Iris pigment epithelial cell (primary cell): ENCODE measurements at regions not wholly inside any gene's neighbourhood (a gene's known extent, or its start where the extent isn't known, plus 50 kb on each side); places are given as distances from the start of the nearest gene placed in this dataset.
"Not testable (repeated sequence)": the region's sequence is repeated elsewhere in the genome, so short reads cannot be mapped to it uniquely, and the experiment has no call there.

Experiments
- DNase-seq: peaks from one replicate; pipeline ENCODE4 v3.0.0-alpha.2; 2011; ENCODE audit warnings: low read depth

DNA sequence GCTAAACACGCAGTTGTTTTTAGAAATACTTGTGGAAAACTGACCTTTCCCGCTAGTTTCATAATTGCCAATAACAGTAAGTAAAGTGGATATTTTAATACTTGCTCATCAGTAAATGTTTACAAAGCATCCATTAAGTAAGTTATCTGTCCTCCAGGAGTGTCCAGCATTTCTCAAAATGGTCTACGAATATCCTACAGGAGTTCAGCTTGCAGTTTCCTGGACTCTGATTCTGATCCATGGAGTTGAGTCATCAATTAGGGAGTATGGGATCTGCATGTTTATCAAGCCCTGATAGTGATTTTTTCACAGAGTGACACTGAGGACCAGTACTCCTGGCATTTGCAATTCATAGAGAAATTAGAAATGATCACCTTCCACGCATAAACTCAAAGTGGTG lies 325.2 kb upstream of the AADAT start:
- no peak for DNase-seq

DNA sequence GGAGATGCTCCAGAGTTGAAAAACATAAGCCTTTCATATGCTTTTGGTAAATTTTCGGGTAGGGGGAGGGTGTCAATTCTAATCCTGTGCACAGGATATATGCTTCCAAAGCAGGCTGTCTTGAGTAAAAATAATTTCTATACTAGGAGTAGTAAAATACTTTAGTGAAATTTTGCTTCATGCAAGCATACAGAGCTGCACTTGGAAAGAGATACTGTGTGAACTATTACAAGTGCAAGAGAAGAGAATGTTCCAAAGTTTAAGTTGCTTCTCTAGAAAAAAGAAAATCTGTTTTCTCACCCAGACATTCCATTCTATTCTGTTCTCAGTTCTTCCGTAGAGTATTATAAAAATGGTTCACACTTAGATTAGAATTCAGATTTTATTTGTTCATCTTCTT lies 324.6 kb upstream of the AADAT start:
- no peak for DNase-seq

DNA sequence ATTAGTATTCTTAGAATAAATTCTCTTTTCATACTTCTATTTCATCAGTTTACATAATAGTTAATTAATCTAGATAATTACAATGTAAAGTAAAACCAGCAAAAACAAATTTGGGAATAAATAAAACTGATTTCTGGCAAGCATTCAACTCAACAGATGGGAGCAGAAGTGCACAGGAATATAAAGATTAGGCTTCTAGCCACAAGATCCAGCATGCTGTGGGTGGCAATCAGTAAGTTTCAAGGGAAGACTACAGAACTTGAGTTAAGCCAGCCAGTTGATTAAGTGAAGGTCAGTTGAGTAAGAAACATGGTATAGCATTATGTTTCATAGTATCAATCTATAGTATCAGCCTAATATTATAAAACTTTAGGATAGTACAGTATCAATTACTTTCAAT lies 324.2 kb upstream of the AADAT start:
- DNase-seq, result no peak

DNA sequence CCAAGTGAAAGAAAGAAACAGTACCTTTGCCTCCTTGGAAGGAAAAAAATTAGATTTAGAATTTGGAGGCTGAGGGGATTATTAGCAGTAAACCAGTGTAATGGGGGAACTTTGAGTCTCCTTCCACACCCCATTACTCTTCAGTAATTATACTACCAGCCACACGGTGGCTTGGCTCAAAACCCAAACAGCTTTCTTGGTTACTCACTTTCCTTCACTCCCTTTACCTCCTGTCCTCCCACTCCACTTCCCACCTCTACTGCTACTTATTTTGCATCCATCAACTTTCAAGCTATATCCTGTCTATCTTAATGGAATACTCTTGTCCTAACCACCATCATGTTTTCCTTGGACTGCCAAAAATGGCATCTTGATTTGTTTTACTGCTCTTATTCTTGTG lies 310.6 kb upstream of the AADAT start:
- no peak for DNase-seq

DNA sequence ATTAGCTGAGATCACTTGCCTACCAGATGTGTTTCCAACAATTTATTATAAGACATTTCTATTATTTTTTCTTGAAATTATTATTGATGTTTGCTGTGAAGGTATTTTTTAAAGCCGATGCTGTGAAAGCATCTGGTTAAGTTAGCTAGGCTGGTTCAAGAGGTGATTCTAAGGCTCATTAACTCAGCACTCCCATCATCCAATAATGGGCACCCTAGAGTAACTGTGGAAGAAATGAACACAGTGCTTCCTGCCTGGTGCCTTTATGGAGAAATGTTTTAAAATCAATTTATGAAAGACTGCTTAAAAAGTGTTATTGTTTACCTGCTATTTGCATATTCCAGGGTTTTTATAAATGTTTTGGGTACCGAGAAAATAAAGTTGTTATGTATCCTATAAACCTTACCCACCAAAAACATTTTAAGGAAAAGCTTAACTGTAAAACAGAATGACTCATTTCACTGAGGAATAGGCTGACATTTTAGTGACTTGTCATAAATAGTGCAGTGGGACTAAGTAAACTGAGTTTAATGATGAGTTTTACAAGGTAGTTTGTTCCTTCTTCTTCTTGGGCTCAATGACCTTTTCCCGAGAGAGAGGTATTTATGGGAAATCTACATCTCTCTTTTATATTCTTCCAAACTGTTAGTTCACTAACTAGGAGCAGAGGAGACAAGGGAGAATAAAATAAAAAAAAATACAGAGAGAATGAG lies 310.0 kb upstream of the AADAT start:
- DNase-seq, result no peak

DNA sequence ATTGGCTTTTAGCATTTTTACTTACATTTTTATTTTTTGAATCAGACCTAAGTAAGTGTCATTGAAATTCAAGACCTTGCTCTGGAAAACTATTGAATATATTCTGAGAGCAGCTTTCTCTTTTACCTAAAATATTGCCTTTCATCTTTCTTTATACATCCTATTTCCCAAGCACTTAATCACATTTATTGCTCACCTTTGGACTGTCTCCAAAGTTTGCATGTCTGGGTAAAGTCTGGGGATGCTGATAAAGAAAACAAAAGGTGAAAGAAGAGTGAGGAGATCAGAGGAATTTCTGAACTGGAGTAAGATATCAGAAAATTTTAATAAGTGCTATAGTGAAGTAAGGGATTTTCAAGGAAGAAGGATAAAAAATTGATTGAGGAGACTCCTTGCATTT lies 308.5 kb upstream of the AADAT start:
- no peak for DNase-seq

DNA sequence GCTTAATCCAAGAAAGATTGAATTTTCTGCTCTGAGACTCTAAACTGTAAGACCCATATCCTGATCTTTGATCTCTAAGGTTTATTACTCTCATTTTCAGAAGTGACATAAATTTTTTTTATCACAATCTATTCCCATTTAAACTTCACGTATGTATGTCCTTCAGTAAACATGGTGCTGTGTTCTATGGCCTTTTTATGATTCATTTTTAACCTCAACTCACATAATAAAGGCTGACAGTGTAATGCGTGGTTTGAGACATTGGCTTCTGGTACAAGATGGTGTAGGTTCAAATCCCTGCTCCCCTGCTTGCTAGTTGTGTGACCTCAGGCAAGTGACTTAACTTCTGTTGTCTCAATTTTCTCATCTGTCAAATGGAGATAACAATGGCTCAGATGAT lies 306.0 kb upstream of the AADAT start:
- DNase-seq, result no peak

DNA sequence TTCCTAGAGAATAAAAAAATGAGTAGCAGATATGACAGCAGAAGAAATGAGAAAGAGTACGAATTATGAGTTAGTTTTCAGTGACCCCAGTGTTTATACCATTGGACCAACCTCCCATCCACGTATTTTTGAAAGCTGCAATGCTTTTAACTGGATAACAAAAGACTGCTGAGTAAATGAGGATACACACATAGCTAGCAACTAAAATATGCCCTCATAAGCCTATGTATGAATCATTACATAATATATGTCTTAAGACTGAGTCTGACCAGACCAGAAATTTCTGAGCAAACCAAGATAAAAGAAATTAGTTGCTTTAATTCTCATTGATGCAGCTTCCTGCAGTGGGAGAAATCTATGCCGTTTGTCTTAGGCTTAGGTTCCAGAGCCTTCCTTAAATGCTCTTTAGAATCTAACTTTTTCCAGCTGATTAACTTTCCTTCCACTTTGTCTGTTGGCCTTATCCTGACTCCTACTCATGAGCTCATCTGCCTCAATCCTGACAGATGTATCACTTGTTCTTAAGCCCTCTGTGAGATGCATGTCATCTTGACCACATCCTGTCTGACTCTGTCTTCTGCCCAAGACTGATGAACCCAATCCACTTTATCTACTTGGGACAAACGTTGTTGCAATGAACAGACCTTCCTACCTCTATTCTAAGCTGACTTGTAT lies 301.4 kb upstream of the AADAT start:
- peak; percentile 88 for DNase-seq

DNA sequence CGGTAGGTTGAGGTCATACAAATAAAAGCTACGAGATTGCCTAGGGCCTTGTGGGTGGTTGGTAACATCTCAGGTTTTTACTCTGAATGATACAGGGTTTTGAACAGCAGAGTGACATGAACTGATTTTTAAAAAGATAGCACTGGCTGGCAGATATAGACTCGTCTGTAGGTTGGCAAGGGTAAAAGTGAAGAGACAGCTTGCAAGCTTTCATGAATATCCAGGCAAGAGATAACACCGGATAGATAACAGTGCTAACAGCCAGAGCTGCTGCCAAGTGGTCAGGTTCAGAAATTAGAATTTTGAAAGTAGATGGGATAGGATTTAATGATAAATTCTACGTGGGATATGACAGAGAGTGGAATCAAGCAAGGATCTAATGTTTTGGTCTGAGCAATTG lies 299.7 kb upstream of the AADAT start:
- no peak for DNase-seq

DNA sequence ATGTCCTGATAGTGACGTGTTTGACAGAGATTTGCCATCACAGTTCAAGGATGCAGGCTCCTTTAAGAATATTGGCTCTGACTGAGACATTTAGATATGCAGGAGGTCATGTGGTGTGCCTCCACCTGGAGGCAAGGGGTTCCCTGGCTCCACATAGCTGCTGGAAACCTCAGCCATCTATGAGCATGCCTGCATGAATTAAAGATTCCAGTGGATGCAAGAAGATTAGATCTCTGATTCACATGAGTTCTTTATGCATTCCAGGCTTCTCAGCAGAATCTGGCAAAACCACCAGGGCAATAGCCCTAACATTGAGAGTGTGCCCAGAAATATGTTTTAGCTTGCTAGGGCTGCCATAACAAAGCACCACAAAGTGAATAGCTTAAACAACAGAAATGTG lies 298.5 kb upstream of the AADAT start:
- peak; percentile 57 for DNase-seq

DNA sequence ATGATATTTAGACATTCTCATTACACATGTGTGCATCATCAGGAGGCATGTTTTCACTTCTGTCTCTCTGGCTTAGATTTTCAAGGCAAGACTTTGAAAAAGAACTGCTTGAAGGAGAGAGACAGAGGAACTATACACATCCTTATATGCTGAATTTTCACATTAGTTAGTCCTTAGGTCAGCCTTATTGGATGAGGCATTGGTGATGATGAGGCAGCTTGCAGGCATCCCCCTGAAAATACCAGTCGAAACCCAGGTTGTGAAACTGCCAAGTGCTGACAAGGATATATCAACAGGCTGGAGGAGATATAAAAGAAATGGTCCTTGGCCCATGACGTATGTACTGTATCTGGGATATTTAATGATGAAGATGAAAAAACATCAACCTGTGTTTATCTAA lies 297.2 kb upstream of the AADAT start:
- peak; percentile 75 for DNase-seq

DNA sequence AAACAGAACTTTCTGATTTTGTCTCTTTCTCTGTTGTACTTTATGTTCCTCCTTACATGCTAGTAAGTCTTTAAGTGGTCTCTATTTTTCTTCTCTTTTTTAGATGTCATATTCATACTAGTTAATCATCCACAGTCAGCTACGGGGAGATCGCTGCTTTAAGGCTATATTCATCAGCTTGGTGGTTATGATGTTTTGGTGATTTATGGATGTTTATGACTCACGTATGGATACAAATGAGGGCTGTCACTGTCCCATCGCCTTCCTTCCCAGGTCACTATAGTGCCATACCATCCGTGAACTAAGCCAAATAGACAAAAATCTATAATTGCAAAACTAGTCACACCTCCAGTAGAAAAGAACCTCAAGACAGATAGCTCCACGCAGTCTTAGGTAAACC lies 296.8 kb upstream of the AADAT start:
- no peak for DNase-seq

DNA sequence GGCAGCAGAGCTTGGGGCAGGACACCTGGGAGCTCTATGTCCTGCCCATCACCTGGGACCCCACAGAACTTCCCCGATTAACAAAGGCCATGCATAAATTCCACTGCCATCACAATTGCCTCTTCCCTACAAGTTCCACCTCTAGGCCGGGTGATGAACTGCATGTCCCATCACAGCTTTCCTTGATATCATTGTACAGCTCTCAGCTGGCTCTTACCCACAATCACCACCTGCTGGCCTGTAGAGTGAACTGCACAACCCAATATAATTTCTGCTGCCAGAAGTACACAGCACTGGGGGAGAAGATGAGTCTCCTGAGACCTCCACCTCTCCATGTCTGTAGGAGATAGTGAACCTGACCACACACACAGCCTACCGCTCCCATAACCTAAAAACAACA lies 285.0 kb upstream of the AADAT start:
- peak; percentile 22 for DNase-seq

DNA sequence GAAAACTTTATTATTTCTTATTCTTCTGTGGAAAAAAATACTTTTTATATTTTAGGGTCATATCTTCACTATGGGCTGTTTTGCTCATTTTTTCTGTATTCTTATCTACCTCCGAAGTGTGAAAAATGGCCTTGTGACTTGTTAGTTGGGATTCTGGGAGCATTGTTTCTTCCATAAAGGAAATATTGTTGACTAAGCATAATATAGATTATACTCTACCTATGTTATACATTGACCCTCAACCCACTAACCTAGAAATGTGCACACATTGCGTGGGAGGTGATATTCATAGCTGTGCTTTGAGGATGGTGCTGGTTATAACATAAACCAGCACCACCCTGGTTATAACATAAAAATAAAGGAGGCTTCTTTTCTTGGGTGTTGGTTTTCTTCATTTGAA lies 259.2 kb upstream of the AADAT start:
- DNase-seq, result no peak

DNA sequence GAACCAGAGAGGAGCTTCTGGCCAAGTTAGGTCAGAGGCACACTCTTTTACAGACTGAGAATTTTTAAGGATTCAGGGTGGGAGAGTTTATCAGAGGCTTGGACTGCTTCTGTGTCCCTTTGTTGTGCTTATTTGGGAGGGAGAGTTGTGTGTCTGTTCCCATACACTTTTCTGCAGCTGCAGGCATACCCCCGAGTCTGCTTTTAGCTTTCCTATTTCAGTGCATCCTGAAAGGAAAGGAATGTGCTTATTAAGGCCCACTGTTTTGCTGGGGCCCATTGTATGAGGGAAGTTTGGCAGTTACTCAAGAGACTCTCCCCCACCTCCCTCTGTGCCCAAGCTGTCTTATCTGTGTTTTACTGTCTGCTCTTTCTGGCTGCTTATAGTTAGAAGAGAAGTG lies 257.4 kb upstream of the AADAT start:
- not testable (repeated sequence) for DNase-seq

DNA sequence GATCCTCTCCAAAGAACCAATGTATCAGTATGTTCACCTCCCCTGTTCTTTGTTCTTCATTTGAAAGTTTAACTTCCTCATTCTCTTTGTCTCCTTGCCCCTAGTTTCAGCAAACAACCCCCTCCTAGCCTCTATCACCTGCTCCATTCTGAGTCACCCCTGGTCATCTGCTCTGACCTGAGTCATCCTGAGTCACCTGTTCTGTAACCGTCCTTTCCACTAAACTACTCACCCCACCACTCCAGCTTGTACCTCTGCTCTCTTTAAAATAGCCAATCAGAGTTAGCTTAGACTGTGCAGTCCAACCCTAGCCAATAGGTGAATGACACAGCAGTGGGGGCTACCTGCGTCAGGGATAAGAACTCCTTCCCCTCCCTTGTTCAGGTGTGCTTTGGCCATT lies 249.8 kb upstream of the AADAT start:
- no peak for DNase-seq

DNA sequence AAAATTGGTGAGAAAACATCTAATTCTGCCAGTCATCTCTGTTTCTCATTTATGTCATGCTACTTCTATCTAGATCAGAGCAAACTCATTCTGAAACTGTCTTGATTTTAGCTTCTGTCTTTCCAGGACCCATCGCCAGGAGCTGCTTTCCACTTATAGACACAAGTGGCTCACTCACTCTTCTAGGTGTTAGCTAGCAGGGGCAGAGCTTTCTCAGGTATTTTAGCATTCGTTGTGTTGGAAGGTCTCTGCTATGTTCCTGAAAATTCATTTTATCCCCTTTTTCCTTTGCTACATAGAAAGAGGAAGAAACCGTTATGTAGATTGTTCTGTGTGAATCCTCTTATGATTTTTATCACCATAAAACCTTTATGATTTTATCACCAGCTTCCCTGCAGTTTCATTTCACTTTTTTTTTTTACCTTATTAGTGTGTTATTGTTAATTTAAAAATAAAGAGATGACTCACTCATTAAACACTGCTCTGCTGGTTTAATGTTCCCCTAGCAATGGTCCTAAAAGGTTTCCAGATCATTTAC lies 246.6 kb upstream of the AADAT start:
- no peak for DNase-seq

DNA sequence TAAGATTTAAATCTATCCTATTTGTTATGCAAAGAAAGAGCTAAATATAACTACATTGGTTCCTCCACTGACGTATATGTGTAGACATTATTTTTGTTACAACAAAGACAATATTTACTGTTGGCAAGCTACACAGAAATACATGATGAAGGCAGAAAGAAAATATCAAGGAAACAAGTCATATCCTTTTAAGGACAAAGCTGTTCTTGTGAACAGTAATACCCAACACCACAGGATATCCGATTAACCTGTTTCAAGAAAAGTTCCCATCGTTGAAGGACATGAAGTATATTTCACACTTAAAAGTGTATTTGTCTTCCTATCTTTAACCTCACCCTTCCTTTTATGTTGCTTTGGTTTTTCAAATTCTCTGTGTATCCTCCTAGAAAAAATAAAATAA lies 235.8 kb upstream of the AADAT start:
- no peak for DNase-seq

DNA sequence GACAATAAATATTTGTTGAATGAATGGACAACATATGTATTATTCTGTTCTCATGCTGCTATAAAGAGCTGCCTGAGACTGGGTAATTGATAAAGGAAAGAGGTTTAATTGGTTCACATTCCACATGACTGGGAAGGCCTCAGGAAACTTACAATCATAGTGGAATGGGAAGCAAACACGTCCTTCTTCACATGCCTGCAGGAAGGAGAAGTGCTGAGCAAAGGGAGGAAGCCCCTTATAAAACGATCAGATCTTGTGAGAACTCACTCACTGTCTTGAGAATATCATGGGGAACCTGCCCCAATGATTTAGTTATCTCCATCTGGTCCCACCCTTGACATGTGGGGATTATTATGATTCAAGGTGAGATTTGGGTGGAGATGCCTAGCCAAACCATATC lies 233.9 kb upstream of the AADAT start:
- DNase-seq, result no peak

DNA sequence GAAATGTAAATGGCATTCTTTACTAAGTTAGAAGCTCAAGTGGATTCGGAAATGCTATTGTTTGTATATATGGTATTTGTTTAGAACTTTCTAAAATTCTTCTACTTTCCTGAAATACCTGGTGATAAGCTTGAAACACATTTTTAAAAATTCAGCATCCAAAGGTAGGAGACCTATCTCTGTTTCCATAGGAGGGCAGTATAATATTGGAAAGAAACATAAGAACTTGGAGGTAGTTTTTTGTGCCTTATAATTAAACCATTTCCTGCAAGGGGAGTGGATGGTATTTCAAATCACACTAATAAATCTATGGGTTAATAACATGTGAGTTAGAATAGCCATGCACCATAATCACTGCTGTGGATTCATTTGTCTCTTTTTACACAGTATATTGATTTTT lies 217.4 kb upstream of the AADAT start:
- DNase-seq, result no peak

DNA sequence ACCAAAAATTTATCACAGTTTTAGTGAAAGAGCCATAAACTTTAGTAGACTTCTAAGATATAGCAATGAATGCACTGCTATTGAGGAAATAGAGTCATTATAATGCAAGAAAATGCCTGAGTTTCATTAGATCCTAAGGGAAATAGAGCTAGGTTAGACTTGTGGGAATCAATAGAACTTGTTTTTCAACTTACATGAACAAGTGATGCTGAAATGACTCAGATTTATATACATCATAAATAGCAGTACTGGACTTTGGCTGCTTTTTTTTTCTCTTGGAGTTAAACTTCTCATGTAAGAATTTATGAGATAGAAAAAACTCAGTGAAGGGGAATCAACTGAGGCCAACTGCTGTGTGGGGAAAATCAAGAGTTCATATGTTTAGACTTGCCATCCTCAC lies 216.5 kb upstream of the AADAT start:
- no peak for DNase-seq

DNA sequence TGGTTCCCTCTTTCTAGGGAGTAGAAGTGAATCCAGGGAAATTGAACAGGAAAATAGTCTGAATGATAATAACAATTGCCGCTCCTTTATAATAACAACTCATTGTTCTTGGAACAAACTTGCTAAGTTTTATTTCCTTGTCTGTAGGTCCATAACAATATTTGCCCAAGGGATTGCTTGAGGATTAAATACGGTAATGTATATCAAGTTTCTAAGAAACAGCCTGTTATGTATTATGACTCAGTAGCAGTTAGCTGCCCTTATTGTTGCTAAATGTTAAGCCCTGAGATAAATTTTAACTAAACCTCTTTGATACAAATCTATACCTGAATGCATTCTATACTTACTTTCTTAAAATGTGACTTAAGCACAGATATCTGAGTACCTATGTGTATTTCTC lies 215.9 kb upstream of the AADAT start:
- no peak for DNase-seq

DNA sequence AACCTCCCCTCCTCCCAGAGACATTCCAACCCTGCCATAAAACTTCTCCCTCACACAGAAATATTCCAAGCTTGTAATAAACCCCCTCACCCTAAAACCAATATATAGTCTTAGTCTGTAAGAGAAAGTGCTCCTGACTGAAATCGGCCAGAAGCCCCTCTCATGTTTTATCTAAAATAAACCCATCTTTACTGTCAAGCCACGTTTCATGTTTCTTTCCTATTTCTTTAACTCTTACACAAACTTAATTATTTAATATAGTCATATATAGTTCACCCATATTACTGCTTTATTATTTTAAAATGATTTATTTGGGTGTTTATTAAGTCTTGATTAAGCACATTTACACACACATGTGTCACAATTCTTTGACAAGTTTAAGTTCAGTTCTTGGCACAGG lies 191.3 kb upstream of the AADAT start:
- DNase-seq, result no peak

DNA sequence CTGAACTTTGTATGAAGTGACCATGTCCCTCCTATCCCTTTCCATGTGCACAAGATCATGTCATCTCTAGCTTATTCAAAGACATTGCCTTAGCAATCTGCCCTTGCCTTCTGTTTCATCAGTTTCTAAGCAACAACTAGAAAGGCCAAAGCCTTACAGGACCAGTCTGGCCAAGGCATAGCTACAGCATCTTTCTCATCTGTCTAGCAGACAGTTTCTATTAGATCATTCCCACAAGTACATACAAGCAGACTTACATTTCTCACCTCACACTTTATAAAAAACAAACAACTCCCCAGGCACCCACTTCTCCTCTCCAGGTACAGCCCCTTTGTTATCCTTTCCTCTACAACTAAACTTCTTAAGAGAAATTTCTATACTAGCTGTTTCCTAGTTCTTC lies 188.7 kb upstream of the AADAT start:
- no peak for DNase-seq
